CD4-positive, alpha-beta T cell (primary cell): ENCODE measurements at regions not wholly inside any gene's neighbourhood (a gene's known extent, or its start where the extent isn't known, plus 50 kb on each side); places are given as distances from the start of the nearest gene placed in this dataset.

Experiments
- ATAC-seq: fragments of 200-7000 bp; cut with Tn5 transposase; one replicate; pipeline ENCODE4 v1.10.0; 2022; ENCODE audit warnings: mild to moderate bottlenecking; ENCODE audit not compliant: poor library complexity
- CTCF ChIA-PET: fragments of 350-600 bp; sonication (Branson Sonifier 250); formaldehyde crosslinking; loops from one replicate; lab custom pipeline; 2021; ENCODE audit warnings: antibody characterized with exemption, inconsistent platforms; lab: Charles Lee
- POLR2A ChIA-PET: fragments of 350-600 bp; sonication (Branson Sonifier 250); formaldehyde crosslinking; loops from one replicate; lab custom pipeline; 2021; ENCODE audit warnings: antibody characterized with exemption, inconsistent platforms; lab: Charles Lee
- DNase-seq, 14 experiments: peaks; one replicate each; pipeline ENCODE4 v3.0.0-alpha.2; 2013 to 2020; ENCODE audit warnings: mixed read lengths in 2 of 14
- H3K27ac ChIP-seq, 2 donors: one replicate each; pipeline versions ENCODE4 v1.5.1 to v1.7.0; 2013; ENCODE audit warnings: low read length in 2 of 2, low read depth in 1 of 2, mild to moderate bottlenecking in 1 of 2
- H3K27me3 ChIP-seq, 2 experiments: 1 replicate in 1 of 2; 2 replicates in 1 of 2; pipeline versions ENCODE4 v1.6.1 to v1.7.0; 2013; ENCODE audit warnings: low read length in 2 of 2, control low read depth in 1 of 2, mild to moderate bottlenecking in 1 of 2, moderate library complexity in 1 of 2; ENCODE audit not compliant: insufficient read depth in 2 of 2, control insufficient read depth in 1 of 2
- H3K36me3 ChIP-seq: one replicate; pipeline ENCODE4 v1.6.1; 2013; ENCODE audit warnings: low read length, control low read depth; ENCODE audit not compliant: insufficient read depth
- H3K4me1 ChIP-seq: one replicate; pipeline ENCODE4 v1.6.1; 2013; ENCODE audit warnings: low read length, control low read depth; ENCODE audit not compliant: insufficient read depth
- H3K4me3 ChIP-seq: one replicate; pipeline ENCODE4 v1.5.1; 2013; ENCODE audit warnings: mild to moderate bottlenecking, low read length, moderate library complexity
- H3K9me3 ChIP-seq, 2 experiments: 1 replicate in 1 of 2; 2 replicates in 1 of 2; pipeline versions ENCODE4 v1.6.1 to v1.7.0; 2013; ENCODE audit warnings: low read length in 2 of 2, mild to moderate bottlenecking in 2 of 2, control low read depth in 1 of 2, moderate library complexity in 1 of 2; ENCODE audit not compliant: control insufficient read depth in 1 of 2, insufficient read depth in 1 of 2
- H3K27ac Mint-ChIP-seq: one replicate; pipeline ENCODE4 v1.8.0; 2020; ENCODE audit warnings: mixed read lengths
- H3K27me3 Mint-ChIP-seq: one replicate; pipeline ENCODE4 v1.8.0; 2021; ENCODE audit warnings: mixed read lengths
- H3K36me3 Mint-ChIP-seq: one replicate; pipeline ENCODE4 v1.8.0; 2021; ENCODE audit warnings: low read depth, mixed read lengths
- H3K4me1 Mint-ChIP-seq: one replicate; pipeline ENCODE4 v1.8.0; 2021; ENCODE audit warnings: low read depth, mixed read lengths
- H3K4me3 Mint-ChIP-seq: one replicate; pipeline ENCODE4 v1.8.0; 2020; ENCODE audit warnings: mild to moderate bottlenecking, mixed read lengths
- H3K9me3 Mint-ChIP-seq: one replicate; pipeline ENCODE4 v1.8.0; 2020; ENCODE audit warnings: mixed read lengths
- intact Hi-C, 2 experiments: fragments of 100-400 bp; cut with DNase I in 1 of 2; cut with micrococcal nuclease in 1 of 2; formaldehyde crosslinking; loops; one replicate each; pipeline versions ENCODE4 v1.15.1 to v1.9.0; 2023 to 2025; cut with DNase I, micrococcal nuclease
- TF ChIP-seq, protein P1 (sequence below): fragments of 200-600 bp; IDR thresholded peaks from one replicate; pipeline ENCODE4 v1.8.0; 2022; ENCODE audit warnings: antibody characterized with exemption, mild to moderate bottlenecking

DNA sequence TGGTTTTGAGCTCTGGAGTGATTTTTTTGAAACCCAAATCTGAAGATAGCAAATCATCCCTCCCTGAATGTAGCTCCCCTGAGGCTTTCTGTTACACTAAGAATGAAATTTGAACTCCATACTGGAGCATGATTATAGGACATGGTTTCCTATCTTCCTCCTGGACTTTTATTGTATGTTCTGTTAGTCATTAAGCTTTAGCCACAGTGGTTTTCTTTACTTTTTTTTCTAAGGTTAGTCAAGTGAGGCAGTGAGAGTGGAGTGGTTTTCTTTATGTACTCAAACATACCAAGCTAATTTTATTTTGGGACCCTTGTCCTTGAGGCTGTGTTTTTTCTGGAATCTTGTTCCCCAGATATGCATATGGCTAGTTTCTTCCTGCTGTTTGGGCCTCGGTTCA lies 55.2 kb upstream of the FRMD4B start:
- Mint-ChIP-seq H3K27me3 (no peaks in the 10 kb centered on the region), H3K4me3 (no peak overlapping the region), H3K9me3 (no peaks in the 10 kb centered on the region), H3K27ac (no peak overlapping the region), H3K36me3 (no peaks in the 10 kb centered on the region), H3K4me1 (peaks cover 3% of the 10 kb centered on the region)
- ATAC-seq (no peak), DNase-seq (no peak)
- Histone ChIP-seq H3K9me3 (no peaks in the 10 kb centered on the region), H3K4me3 (no peak overlapping the region), H3K27me3 (no peaks in the 10 kb centered on the region), H3K27ac (no peak overlapping the region), H3K36me3 (no peaks in the 10 kb centered on the region), H3K4me1 (no peaks in the 10 kb centered on the region)
- CTCF ChIA-PET = interaction anchor here (0.8 kb wide), 1 partner anchor 13 kb away, joined by 3 read pairs; no protein-coding TSS in a partner anchor
- POLR2A ChIA-PET = no interaction called here
- TF ChIP-seq, protein P1, sequence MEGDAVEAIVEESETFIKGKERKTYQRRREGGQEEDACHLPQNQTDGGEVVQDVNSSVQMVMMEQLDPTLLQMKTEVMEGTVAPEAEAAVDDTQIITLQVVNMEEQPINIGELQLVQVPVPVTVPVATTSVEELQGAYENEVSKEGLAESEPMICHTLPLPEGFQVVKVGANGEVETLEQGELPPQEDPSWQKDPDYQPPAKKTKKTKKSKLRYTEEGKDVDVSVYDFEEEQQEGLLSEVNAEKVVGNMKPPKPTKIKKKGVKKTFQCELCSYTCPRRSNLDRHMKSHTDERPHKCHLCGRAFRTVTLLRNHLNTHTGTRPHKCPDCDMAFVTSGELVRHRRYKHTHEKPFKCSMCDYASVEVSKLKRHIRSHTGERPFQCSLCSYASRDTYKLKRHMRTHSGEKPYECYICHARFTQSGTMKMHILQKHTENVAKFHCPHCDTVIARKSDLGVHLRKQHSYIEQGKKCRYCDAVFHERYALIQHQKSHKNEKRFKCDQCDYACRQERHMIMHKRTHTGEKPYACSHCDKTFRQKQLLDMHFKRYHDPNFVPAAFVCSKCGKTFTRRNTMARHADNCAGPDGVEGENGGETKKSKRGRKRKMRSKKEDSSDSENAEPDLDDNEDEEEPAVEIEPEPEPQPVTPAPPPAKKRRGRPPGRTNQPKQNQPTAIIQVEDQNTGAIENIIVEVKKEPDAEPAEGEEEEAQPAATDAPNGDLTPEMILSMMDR = no peak
- intact Hi-C loops = no loop called here

DNA sequence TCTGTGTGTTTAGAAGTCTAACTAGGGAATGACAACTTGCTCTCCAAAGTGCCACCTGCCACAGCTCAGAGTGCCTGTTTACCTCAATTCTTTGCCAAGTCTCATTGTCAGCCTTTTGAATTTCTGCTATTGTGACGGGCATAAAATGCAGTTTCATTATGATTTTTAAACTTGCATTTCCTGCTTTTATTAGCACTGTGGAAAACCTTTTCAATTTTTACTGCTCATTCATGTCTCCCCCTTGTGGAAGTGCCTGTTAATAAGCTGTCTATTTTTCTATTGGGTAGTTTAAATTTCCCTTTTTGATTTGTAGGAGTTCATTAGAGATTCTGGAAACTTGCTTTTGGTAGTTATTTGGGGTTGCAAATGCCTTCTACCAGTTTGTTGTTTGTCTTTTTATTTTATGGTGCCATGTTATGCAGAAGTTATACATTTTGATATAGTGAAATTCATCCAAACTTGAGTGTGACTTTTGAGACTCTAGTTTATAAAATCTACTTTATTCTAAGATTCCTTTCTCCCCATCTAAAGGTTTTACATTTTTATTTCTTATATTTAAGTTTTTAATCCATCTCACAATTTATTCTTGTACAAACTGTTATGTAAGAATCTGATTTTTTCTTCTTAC lies 53.9 kb upstream of the FRMD4B start:
- H3K27ac ChIP-seq = no peak overlapping the region
- Mint-ChIP-seq H3K36me3 (no peaks in the 10 kb centered on the region), H3K4me3 (no peak overlapping the region), H3K9me3 (no peaks in the 10 kb centered on the region), H3K4me1 (peaks cover 3% of the 10 kb centered on the region), H3K27ac (no peak overlapping the region), H3K27me3 (no peaks in the 10 kb centered on the region)
- CTCF ChIA-PET = interaction anchor here (0.8 kb wide), 1 partner anchor 12 kb away, joined by 3 read pairs; no protein-coding TSS in a partner anchor
- H3K9me3 ChIP-seq = no peaks in the 10 kb centered on the region
- DNase-seq (peak in 3 of 14 experiments; percentile 19 to 39 (median 31)), ATAC-seq (no peak)
- no peaks in the 10 kb centered on the region for H3K27me3 ChIP-seq
- POLR2A ChIA-PET = no interaction called here
- TF ChIP-seq, protein P1 = peak; percentile 36
- intact Hi-C loops = no loop called here
- H3K4me3 ChIP-seq = no peak overlapping the region
- no peaks in the 10 kb centered on the region for H3K36me3 ChIP-seq
- no peaks in the 10 kb centered on the region for H3K4me1 ChIP-seq

DNA sequence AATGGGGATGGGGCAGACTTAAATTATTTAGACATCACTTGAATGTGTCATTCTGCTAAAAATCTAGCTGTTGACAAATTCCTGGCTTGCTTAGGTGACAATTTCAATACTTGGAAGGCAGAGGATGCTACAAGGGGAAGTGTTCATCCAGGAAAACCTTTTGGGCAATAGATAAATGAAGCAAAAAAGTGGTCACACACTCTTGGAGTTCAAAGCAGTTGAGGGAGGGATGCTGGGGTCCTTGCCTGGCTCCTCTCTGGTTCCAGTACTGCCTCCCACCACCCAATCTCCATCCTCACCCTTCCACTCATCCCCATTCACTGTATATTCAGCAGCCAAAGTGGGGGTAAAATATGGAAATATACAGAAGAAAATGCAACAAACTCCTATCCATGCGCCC lies 52.6 kb upstream of the FRMD4B start:
- no peak overlapping the region for H3K4me3 ChIP-seq
- H3K27ac ChIP-seq = no peak overlapping the region
- CTCF ChIA-PET = no interaction called here
- intact Hi-C loops = no loop called here
- H3K27ac Mint-ChIP-seq = no peak overlapping the region
- H3K36me3 ChIP-seq = no peaks in the 10 kb centered on the region
- no peaks in the 10 kb centered on the region for H3K27me3 Mint-ChIP-seq
- no peaks in the 10 kb centered on the region for H3K36me3 Mint-ChIP-seq
- no peaks in the 10 kb centered on the region for H3K9me3 Mint-ChIP-seq
- H3K9me3 ChIP-seq = no peaks in the 10 kb centered on the region
- no peak overlapping the region for H3K4me3 Mint-ChIP-seq
- POLR2A ChIA-PET = no interaction called here
- H3K4me1 ChIP-seq = no peaks in the 10 kb centered on the region
- no peak for ATAC-seq
- H3K4me1 Mint-ChIP-seq = peaks cover 3% of the 10 kb centered on the region
- DNase-seq = no peak
- no peaks in the 10 kb centered on the region for H3K27me3 ChIP-seq
- TF ChIP-seq, protein P1 = no peak
